GM20000 (cell line): ENCODE measurements at regions not wholly inside any gene's neighbourhood (a gene's known extent, or its start where the extent isn't known, plus 50 kb on each side); places are given as distances from the start of the nearest gene placed in this dataset.

Source experiments
- DNase-seq: peaks from one replicate; pipeline ENCODE4 v3.0.0; 2012; ENCODE audit warnings: low spot score
- TF ChIP-seq, protein P1 (sequence below): IDR thresholded peaks from 2 replicates; pipeline ENCODE4 v1.5.1; 2012; ENCODE audit warnings: mild to moderate bottlenecking, control low read depth; ENCODE audit errors: extremely low read depth, missing control alignments

DNA sequence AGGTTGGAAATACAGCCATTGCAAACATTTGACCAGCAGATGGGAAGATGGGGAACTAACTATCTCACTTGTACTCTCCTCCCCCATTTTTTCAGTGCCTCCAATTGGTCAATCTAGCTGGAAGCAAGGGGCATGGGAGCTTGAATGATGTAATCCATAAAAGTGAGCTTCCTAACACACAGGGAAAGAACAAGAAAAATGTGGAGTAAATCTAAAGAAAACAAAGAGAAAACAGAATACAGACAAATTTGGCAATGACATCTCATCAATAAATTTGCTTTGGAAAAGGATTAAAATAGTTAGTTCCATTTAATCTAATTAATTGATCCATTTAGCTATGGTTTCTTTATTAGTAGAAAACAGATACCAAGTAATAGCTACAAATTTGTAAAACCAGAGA lies 592.6 kb upstream of the SOX9 start:
- TF ChIP-seq, protein P1, sequence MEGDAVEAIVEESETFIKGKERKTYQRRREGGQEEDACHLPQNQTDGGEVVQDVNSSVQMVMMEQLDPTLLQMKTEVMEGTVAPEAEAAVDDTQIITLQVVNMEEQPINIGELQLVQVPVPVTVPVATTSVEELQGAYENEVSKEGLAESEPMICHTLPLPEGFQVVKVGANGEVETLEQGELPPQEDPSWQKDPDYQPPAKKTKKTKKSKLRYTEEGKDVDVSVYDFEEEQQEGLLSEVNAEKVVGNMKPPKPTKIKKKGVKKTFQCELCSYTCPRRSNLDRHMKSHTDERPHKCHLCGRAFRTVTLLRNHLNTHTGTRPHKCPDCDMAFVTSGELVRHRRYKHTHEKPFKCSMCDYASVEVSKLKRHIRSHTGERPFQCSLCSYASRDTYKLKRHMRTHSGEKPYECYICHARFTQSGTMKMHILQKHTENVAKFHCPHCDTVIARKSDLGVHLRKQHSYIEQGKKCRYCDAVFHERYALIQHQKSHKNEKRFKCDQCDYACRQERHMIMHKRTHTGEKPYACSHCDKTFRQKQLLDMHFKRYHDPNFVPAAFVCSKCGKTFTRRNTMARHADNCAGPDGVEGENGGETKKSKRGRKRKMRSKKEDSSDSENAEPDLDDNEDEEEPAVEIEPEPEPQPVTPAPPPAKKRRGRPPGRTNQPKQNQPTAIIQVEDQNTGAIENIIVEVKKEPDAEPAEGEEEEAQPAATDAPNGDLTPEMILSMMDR, result no peak
- no peak for DNase-seq

DNA sequence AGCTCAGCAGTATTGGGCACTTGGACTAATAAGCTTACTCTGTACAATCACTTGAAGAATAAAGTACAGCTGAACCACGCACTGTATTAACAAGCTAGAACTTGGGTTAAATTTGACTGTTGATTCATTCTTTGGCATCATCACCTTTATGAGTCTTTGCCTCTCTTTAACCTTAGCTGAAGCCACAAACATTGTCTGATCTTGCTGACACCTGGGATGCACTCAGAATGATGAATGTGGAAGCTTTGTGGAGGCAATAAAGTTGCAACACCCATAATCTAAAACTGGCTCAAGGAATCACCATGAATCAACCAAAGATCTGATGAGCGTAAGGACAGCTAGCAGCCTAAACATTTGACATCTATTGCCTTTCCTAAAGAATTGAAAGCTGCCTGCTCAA lies 590.6 kb upstream of the SOX9 start:
- TF ChIP-seq, protein P1, result no peak
- DNase-seq, result no peak

DNA sequence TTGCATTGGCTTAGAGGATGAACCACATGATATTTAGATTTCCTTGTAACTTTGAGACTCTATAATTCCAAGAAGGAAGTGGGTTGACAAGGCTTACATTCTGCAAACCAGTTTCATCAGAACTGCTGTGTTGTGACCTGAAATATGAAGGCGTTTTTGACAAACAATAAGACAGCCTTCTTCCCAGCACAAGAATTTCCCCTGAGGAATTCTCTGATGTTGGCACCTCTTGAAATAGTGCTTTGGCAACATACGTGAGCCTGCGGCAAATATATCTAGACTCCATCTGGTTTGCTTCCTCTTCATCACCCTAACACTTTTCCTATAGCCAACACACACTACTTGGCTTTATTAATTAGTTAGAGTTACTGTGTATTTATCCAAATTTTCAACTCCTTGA lies 585.5 kb upstream of the SOX9 start:
- TF ChIP-seq, protein P1, result no peak
- no peak for DNase-seq

DNA sequence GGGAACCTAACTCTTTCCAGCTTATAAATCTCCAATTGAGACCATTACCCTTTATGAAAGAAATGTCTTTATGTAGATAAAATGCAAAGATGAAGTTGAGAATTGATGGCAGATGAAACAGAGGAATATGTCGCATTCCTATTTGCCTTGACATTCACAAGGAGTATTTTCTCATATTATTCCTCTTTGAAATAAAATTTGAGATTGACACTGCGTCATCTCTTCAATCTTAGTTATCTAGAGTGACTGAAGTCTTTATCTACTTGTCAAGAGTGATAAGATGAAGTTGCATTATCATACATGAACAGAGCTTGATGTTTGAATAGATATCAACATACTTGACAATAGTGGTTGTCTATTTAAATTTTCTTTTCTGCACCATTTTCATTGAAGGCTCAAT lies 574.4 kb upstream of the SOX9 start:
- DNase-seq, result no peak
- TF ChIP-seq, protein P1, result no peak

DNA sequence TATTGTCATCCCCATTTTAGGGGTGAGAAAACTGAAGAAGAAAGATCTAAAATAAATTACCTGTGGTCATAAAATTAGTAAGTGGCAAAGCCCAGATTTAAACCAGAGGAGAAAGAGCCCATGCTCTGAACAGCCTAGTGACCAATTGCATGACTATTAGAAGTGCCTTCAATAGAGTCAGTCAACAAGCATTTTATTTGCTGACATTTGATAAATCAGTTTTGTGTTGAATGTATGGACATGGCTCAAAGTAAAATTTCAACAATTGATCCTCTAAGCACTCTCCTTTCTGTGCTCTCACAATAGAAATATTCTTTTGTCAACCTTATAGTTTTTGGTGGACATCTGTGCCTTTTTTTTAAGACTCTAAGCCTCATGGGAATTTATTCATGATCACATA lies 572.9 kb upstream of the SOX9 start:
- no peak for DNase-seq
- TF ChIP-seq, protein P1, result no peak

DNA sequence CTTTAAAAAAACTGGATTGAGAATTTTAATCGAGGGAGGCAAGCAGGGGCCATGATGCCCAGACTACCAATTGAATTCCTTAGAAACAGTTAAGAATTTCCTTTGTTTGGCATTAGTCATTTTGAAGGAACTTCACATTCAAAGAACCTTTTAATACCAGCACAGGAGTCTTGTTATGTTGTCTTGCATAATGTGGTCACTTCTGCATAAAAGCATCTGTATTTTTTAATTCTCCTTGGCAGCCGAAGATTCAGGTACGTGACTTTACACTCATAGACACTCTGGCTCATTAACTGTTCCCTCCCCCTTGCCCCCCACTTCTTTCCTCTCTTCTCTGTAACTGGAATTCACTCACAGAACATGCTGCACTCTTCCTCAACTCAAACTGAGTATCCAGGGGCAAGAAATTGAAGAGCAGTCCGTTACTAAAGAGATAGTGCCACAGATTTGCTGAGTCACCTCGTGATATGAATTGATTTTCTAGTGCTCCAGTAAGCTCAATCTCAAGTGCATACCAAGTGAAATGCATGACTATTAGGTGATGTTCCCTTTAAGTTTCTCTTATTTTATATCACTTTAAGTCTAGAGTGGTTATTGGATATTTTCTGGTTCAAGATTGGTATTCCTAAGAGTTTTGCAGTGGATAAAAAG lies 572.2 kb upstream of the SOX9 start:
- no peak for DNase-seq
- TF ChIP-seq, protein P1, result no peak

DNA sequence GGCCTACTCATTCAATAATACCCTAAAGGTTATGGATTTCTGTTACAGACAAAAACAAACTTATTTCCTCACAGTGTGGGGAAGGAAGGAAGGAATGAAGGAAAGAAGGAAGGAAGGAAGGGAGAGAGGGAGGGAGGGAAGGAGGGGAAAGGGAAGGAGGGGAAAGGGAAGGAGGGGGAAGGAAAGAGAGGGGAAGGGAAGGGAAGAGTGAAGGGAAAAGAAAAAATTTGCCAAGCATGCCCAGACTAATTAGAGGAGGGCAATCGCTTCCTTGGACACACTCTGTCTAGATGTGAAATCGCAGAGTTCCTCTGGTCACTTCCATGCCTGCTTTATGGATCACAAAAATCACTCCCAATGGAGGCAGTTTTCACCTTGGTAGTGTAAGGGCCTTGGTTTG lies 570.1 kb upstream of the SOX9 start:
- TF ChIP-seq, protein P1, result no peak
- DNase-seq, result no peak
